ENCODE measurements at regions not wholly inside any gene's neighbourhood (a gene's known extent, or its start where the extent isn't known, plus 50 kb on each side); places are given as distances from the start of the nearest gene placed in this dataset.

- TF ChIP-seq CTCF (IDR thresholded peaks at IDR 0.05; ENCODE audit: insufficient read depth, low read length): no peak
- H3K4me3 ChIP-seq (ENCODE audit: low read depth, low read length): no peak overlapping the region
- peak; percentile 72 for DNase-seq (ENCODE audit: low read depth)
Measured at GRCh38 chr18:44548291-44549221, 132.1 kb upstream of the SETBP1 start.

GRCh38 chr18:44552706-44553105 lies 128.0 kb upstream of the SETBP1 start:
- TF ChIP-seq CTCF (IDR thresholded peaks at IDR 0.05; ENCODE audit: insufficient read depth, low read length): no peak
- H3K4me3 ChIP-seq (ENCODE audit: low read depth, low read length): no peak overlapping the region
- DNase-seq (ENCODE audit: low read depth): no peak

- TF ChIP-seq CTCF (IDR thresholded peaks at IDR 0.05; ENCODE audit: insufficient read depth, low read length): no peak
- DNase-seq (ENCODE audit: low read depth): no peak
Measured at GRCh38 chr18:44556296-44556695, 124.4 kb upstream of the SETBP1 start.

GRCh38 chr18:44557616-44558151 lies 123.0 kb upstream of the SETBP1 start:
- H3K4me3 ChIP-seq (ENCODE audit: low read depth, low read length): no peak overlapping the region
- TF ChIP-seq CTCF (IDR thresholded peaks at IDR 0.05; ENCODE audit: insufficient read depth, low read length): no peak
- DNase-seq (ENCODE audit: low read depth): peak; percentile 34

More at GRCh38 chr18:44556296-44556695, 124.4 kb upstream of the SETBP1 start:
- no peak overlapping the region for H3K4me3 ChIP-seq (ENCODE audit: low read depth, low read length)

- no peak overlapping the region for H3K4me3 ChIP-seq (ENCODE audit: low read depth, low read length)
- no peak for DNase-seq (ENCODE audit: low read depth)
- TF ChIP-seq CTCF (IDR thresholded peaks at IDR 0.05; ENCODE audit: insufficient read depth, low read length): no peak
Measured at GRCh38 chr18:44558767-44559166, 121.9 kb upstream of the SETBP1 start.

- H3K4me3 ChIP-seq (ENCODE audit: low read depth, low read length): no peak overlapping the region
- no peak for TF ChIP-seq CTCF (IDR thresholded peaks at IDR 0.05; ENCODE audit: insufficient read depth, low read length)
- DNase-seq (ENCODE audit: low read depth): no peak
Measured at GRCh38 chr18:44562986-44563385, 117.7 kb upstream of the SETBP1 start.

Measured in fibroblast of the aortic adventitia (primary cell).